ENCODE measurements at regions not wholly inside any gene's neighbourhood (a gene's known extent, or its start where the extent isn't known, plus 50 kb on each side); places are given as distances from the start of the nearest gene placed in this dataset.

DNA sequence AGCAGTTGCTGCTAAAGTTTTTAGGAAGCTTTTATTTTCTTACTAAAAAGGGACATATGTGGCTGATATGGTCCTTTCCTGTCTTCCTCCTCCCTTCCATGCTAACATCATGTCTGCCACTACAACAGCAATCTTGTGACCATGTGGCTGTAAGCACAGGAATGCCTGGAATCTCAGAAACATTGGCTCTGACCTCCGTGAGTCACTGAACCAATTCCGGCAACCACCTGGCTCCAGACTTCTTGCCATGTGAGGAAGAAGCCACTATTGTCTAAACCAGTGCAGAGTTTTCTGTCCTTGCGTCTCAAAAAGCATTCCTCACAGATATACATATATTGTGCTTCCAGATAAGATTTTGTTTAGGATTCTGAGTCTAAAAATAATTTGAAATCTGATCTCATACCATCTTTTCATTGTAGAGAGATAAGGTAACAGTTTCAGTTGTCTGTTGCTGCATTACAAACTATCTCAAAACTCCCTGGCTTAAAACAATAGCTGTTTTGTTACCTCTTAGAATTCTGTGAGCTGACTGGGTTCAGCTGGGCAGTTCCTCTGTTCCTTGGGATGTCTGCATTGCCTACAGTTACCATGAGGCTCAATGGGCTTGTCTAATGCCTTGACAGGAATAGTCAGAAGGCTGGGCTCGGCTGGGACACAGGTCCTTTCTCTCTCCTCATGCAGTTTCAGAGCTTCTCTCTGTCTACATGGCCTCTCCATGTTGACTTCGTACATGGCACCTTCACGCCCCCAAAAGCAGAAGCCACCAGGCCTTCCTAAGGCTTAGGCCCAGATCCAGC lies 77.3 kb upstream of the MAGI1 start:
- TF ChIP-seq CTCF (IDR thresholded peaks at IDR 0.05; ENCODE audit: insufficient read depth, low read length, poor library complexity, severe bottlenecking) (no peak), EZH2phosphoT487 (conservative IDR thresholded peaks at IDR 0.05; ENCODE audit: low read length) (no peak)

Data from SU-DHL-6 (cell line).